Neuronal stem cell (in vitro differentiated cells): ENCODE measurements at regions not wholly inside any gene's neighbourhood (a gene's known extent, or its start where the extent isn't known, plus 50 kb on each side); places are given as distances from the start of the nearest gene placed in this dataset.

Experiments
- DNase-seq: peaks from one replicate; pipeline ENCODE4 v3.0.0-alpha.2; 2013; ENCODE audit warnings: low spot score
- H2AFZ ChIP-seq: one replicate; pipeline ENCODE4 v1.6.1; 2013; ENCODE audit warnings: mild to moderate bottlenecking, low read length, inconsistent platforms
- H2AK5ac ChIP-seq: 2 replicates; pipeline ENCODE4 v1.6.1; 2013; ENCODE audit warnings: low read depth, mild to moderate bottlenecking, inconsistent platforms, low read length, moderate library complexity, mixed read lengths
- H2BK120ac ChIP-seq: 2 replicates; pipeline ENCODE4 v1.6.1; 2013; ENCODE audit warnings: low read depth, mild to moderate bottlenecking, inconsistent platforms, low read length, moderate library complexity, mixed read lengths
- H2BK12ac ChIP-seq: one replicate; pipeline ENCODE4 v1.6.1; 2013; ENCODE audit warnings: low read length, inconsistent platforms
- H2BK15ac ChIP-seq: 2 replicates; pipeline ENCODE4 v1.6.1; 2013; ENCODE audit warnings: mild to moderate bottlenecking, low read length, inconsistent platforms, mixed read lengths
- H2BK5ac ChIP-seq: one replicate; pipeline ENCODE4 v1.6.1; 2013; ENCODE audit warnings: inconsistent platforms, mild to moderate bottlenecking, low read length, moderate library complexity
- H3K14ac ChIP-seq: one replicate; pipeline ENCODE4 v1.6.1; 2013; ENCODE audit warnings: low read length, inconsistent platforms
- H3K18ac ChIP-seq: 2 replicates; pipeline ENCODE4 v1.6.1; 2013; ENCODE audit warnings: low read length, inconsistent platforms
- H3K23ac ChIP-seq: 2 replicates; pipeline ENCODE4 v1.6.1; 2013; ENCODE audit warnings: low read depth, mild to moderate bottlenecking, mixed read lengths, low read length, inconsistent platforms; ENCODE audit not compliant: poor library complexity
- H3K27ac ChIP-seq: replicated peaks from 3 replicates; pipeline ENCODE4 v1.5.1; 2013; ENCODE audit warnings: low read length, inconsistent platforms
- H3K27me3 ChIP-seq, 3 experiments: 2 replicates each; pipeline ENCODE4 v1.6.1; 2013; ENCODE audit warnings: low read length in 3 of 3, mild to moderate bottlenecking in 2 of 3, inconsistent platforms in 1 of 3, low read depth in 1 of 3, mixed read lengths in 1 of 3, moderate library complexity in 1 of 3; ENCODE audit not compliant: control insufficient read depth in 3 of 3, insufficient read depth in 3 of 3
- H3K36me3 ChIP-seq, 2 donors: replicated peaks in 1 of 2; 2 replicates each; pipeline ENCODE4 v1.6.1; 2013; ENCODE audit warnings: low read length in 2 of 2; ENCODE audit not compliant: control insufficient read depth in 2 of 2, insufficient read depth in 2 of 2
- H3K4ac ChIP-seq: 2 replicates; pipeline ENCODE4 v1.6.1; 2013; ENCODE audit warnings: inconsistent platforms, mild to moderate bottlenecking, low read length, moderate library complexity
- H3K4me1 ChIP-seq, 2 donors: 1 replicate in 1 of 2; 2 replicates in 1 of 2; pipeline ENCODE4 v1.6.1; 2013; ENCODE audit warnings: low read length in 2 of 2, low read depth in 1 of 2; ENCODE audit not compliant: control insufficient read depth in 2 of 2, insufficient read depth in 1 of 2
- H3K4me2 ChIP-seq: one replicate; pipeline ENCODE4 v1.6.1; 2013; ENCODE audit warnings: mild to moderate bottlenecking, low read length, inconsistent platforms; ENCODE audit not compliant: insufficient read depth, poor library complexity, severe bottlenecking
- H3K4me3 ChIP-seq, 2 donors: 2 replicates each; pipeline ENCODE4 v1.5.1; 2013; ENCODE audit warnings: low read length in 2 of 2, mild to moderate bottlenecking in 2 of 2, inconsistent platforms in 1 of 2, moderate library complexity in 1 of 2
- H3K79me1 ChIP-seq: one replicate; pipeline ENCODE4 v1.6.1; 2013; ENCODE audit warnings: low read depth, mild to moderate bottlenecking, inconsistent platforms, low read length, moderate library complexity
- H3K9ac ChIP-seq: one replicate; pipeline ENCODE4 v1.6.1; 2013; ENCODE audit warnings: mild to moderate bottlenecking, low read depth, low read length, inconsistent platforms; ENCODE audit not compliant: poor library complexity
- H3K9me3 ChIP-seq, 2 donors: replicated peaks in 1 of 2; 2 replicates each; pipeline versions ENCODE3 to v1.6.1; 2013; ENCODE audit warnings: low read length in 2 of 2, mild to moderate bottlenecking in 2 of 2, inconsistent platforms in 1 of 2, low read depth in 1 of 2, mixed read lengths in 1 of 2, moderate library complexity in 1 of 2; ENCODE audit not compliant: control insufficient read depth in 2 of 2, insufficient read depth in 1 of 2
- H4K8ac ChIP-seq: one replicate; pipeline ENCODE4 v1.6.1; 2013; ENCODE audit warnings: low read depth, mild to moderate bottlenecking, inconsistent platforms, low read length, moderate library complexity
- H4K91ac ChIP-seq: one replicate; pipeline ENCODE4 v1.6.1; 2013; ENCODE audit warnings: low read length, low read depth, mild to moderate bottlenecking, inconsistent platforms; ENCODE audit not compliant: poor library complexity
- WGBS, 2 donors: extraction: QIAGEN DNeasy Blood & Tissue Kit; methylation state at CpG; one replicate each; pipeline ENCODE4 v1.1.7; 2013; ENCODE audit warnings: missing lambda C conversion rate in 2 of 2, mixed read lengths in 1 of 2; ENCODE audit not compliant: insufficient read length in 2 of 2, insufficient replicate concordance in 1 of 2; ENCODE audit errors: extremely low coverage in 2 of 2; 5-methylcytosine and 5-hydroxymethylcytosine counted together

- H3K4me1 ChIP-seq = peaks cover 0 to 2% of the 10 kb centered on the region in 2 donors
- WGBS, 2 donors = no CpG with 5 or more reads among the region's 1 CpG
- H3K27me3 ChIP-seq = no peaks in the 10 kb centered on the region
- no peaks in the 10 kb centered on the region for H3K79me1 ChIP-seq
- H3K36me3 ChIP-seq = peaks cover 0 to 4% of the 10 kb centered on the region in 2 donors
- H2AK5ac ChIP-seq = no peak overlapping the region
- H3K9me3 ChIP-seq = peaks cover 0 to under 1% of the 10 kb centered on the region in 2 donors
- DNase-seq = no peak
- H2BK5ac ChIP-seq = no peak overlapping the region
- H4K8ac ChIP-seq = no peak overlapping the region
- no peak overlapping the region for H4K91ac ChIP-seq
- no peak overlapping the region for H3K9ac ChIP-seq
- no peak overlapping the region for H3K23ac ChIP-seq
- no peak overlapping the region for H3K18ac ChIP-seq
- no peak overlapping the region for H3K4me2 ChIP-seq
- no peak overlapping the region for H2BK12ac ChIP-seq
- no peak overlapping the region for H3K4ac ChIP-seq
- no peak overlapping the region for H2BK15ac ChIP-seq
- no peak overlapping the region for H3K14ac ChIP-seq
- H2AFZ ChIP-seq = no peak overlapping the region
- no peak overlapping the region for H2BK120ac ChIP-seq
- H3K4me3 ChIP-seq = no peak overlapping the region
- H3K27ac ChIP-seq = no peak overlapping the region
Measured at GRCh38 chr1:81558291-81559076, 242.2 kb upstream of the ADGRL2 start.

- Histone ChIP-seq H3K4me1 (peaks cover 3 to 4% of the 10 kb centered on the region in 2 donors), H3K14ac (no peak overlapping the region), H3K4ac (no peak overlapping the region), H3K27me3 (no peaks in the 10 kb centered on the region), H3K23ac (no peak overlapping the region), H2BK12ac (peak overlapping the region; percentile 73), H2AK5ac (no peak overlapping the region), H3K27ac (no peak overlapping the region), H3K79me1 (no peaks in the 10 kb centered on the region), H3K9ac (no peak overlapping the region), H3K4me3 (no peak overlapping the region), H2AFZ (no peak overlapping the region), H2BK120ac (no peak overlapping the region), H2BK15ac (no peak overlapping the region), H4K91ac (no peak overlapping the region), H4K8ac (no peak overlapping the region), H3K9me3 (no peaks in the 10 kb centered on the region), H3K18ac (peak overlapping the region; percentile 80), H3K4me2 (no peak overlapping the region), H2BK5ac (no peak overlapping the region), H3K36me3 (no peaks in the 10 kb centered on the region)
- DNase-seq = no peak
- no CpG with 5 or more reads among the region's 11 CpGs for WGBS, 2 donors
Measured at GRCh38 chr1:81556968-81557367, 243.8 kb upstream of the ADGRL2 start.

GRCh38 chr1:81554534-81554933, 246.2 kb upstream of the ADGRL2 start:
- no CpG with 5 or more reads among the region's 1 CpG for WGBS, 2 donors
- H3K9ac ChIP-seq = no peak overlapping the region
- no peak overlapping the region for H2AFZ ChIP-seq
- H3K18ac ChIP-seq = no peak overlapping the region
- H4K8ac ChIP-seq = no peak overlapping the region
- no peaks in the 10 kb centered on the region for H3K36me3 ChIP-seq
- H2AK5ac ChIP-seq = no peak overlapping the region
- no peak overlapping the region for H3K4me3 ChIP-seq
- H2BK12ac ChIP-seq = no peak overlapping the region
- H2BK15ac ChIP-seq = no peak overlapping the region
- no peak overlapping the region for H4K91ac ChIP-seq
- H3K4me2 ChIP-seq = no peak overlapping the region
- no peaks in the 10 kb centered on the region for H3K79me1 ChIP-seq
- no peaks in the 10 kb centered on the region for H3K9me3 ChIP-seq
- no peak overlapping the region for H3K27ac ChIP-seq
- H3K27me3 ChIP-seq = no peaks in the 10 kb centered on the region
- H2BK120ac ChIP-seq = no peak overlapping the region
- no peak overlapping the region for H3K4ac ChIP-seq
- no peak overlapping the region for H3K14ac ChIP-seq
- no peak for DNase-seq
- H3K23ac ChIP-seq = no peak overlapping the region
- peaks cover 2 to 6% of the 10 kb centered on the region in 2 donors for H3K4me1 ChIP-seq
- no peak overlapping the region for H2BK5ac ChIP-seq

- no peak overlapping the region for H3K4me2 ChIP-seq
- no peak overlapping the region for H3K23ac ChIP-seq
- WGBS, 2 donors = no CpG with 5 or more reads among the region's 2 CpGs
- H3K4me3 ChIP-seq = no peak overlapping the region
- no peak overlapping the region for H2AFZ ChIP-seq
- no peaks in the 10 kb centered on the region for H3K79me1 ChIP-seq
- no peak overlapping the region for H3K14ac ChIP-seq
- no peak overlapping the region for H2BK15ac ChIP-seq
- no peak for DNase-seq
- no peak overlapping the region for H2AK5ac ChIP-seq
- no peak overlapping the region for H2BK120ac ChIP-seq
- no peak overlapping the region for H3K4ac ChIP-seq
- H4K91ac ChIP-seq = no peak overlapping the region
- no peak overlapping the region for H3K27ac ChIP-seq
- no peak overlapping the region for H3K18ac ChIP-seq
- H3K36me3 ChIP-seq = no peaks in the 10 kb centered on the region
- H3K4me1 ChIP-seq = peaks cover 2 to 6% of the 10 kb centered on the region in 2 donors
- H3K9ac ChIP-seq = no peak overlapping the region
- no peak overlapping the region for H4K8ac ChIP-seq
- H3K9me3 ChIP-seq = no peaks in the 10 kb centered on the region
- no peak overlapping the region for H2BK12ac ChIP-seq
- H3K27me3 ChIP-seq = no peaks in the 10 kb centered on the region
- no peak overlapping the region for H2BK5ac ChIP-seq
Measured at GRCh38 chr1:81554108-81554507, 246.6 kb upstream of the ADGRL2 start.
